K562 (cell line): ENCODE measurements at regions not wholly inside any gene's neighbourhood (a gene's known extent, or its start where the extent isn't known, plus 50 kb on each side); places are given as distances from the start of the nearest gene placed in this dataset.

Source experiments
- ATAC-seq: fragments of 200-7000 bp; cut with Tn5 transposase; 3 replicates; pipeline ENCODE4 v1.9.1; 2020; ENCODE audit warnings: moderate library complexity
- BruUV-seq: library from RNA; stranded (reverse); fragments of 400-500 nt; replicated peaks from 2 replicates; lab custom pipeline; 2021; lab: Mats Ljungman, UMichigan
- CTCF ChIA-PET: fragments of 300-600 bp; formaldehyde crosslinking; extraction: SDS; loops from one replicate; lab custom pipeline; 2021; ENCODE audit warnings: low intra/inter-chr PET ratio; lab: Yijun Ruan, JAX
- POLR2A ChIA-PET: fragments of 300-600, 350-650 bp; sonication (Branson Sonifier 250); formaldehyde crosslinking; extraction: SDS; loops from one replicate; lab custom pipeline; 2021; ENCODE audit warnings: antibody characterized with exemption, inconsistent platforms; lab: Yijun Ruan, JAX
- DNase-seq, 4 experiments: peaks; one replicate each; pipeline versions ENCODE4 v3.0.0 to v3.0.0-alpha.2; 2011 to 2018; ENCODE audit warnings: low spot score in 3 of 4, mixed read lengths in 3 of 4; ENCODE audit errors: extremely low read depth in 1 of 4
- FAIRE-seq: peaks from 2 replicates; lab custom pipeline; 2011; peaks lifted over from hg19 to GRCh38; lab: Jason Lieb, UNC
- H2AFZ ChIP-seq: 2 replicates; pipeline ENCODE4 v1.6.0; 2011; ENCODE audit warnings: low read depth, low read length, control low read depth, inconsistent platforms
- H3K27ac ChIP-seq: fragments of 200-600 bp; 3 replicates; pipeline ENCODE4 v1.8.0; 2011; ENCODE audit warnings: low read depth, mild to moderate bottlenecking, control low read depth, inconsistent platforms, low read length, moderate library complexity, mixed read lengths; ENCODE audit errors: extremely low read depth
- H3K27me3 ChIP-seq, 2 experiments: fragments of 300-600 bp in 1 of 2; 2 replicates in 1 of 2; 3 replicates in 1 of 2; pipeline versions ENCODE4 v1.6.0 to v1.8.0; 2011; ENCODE audit warnings: inconsistent platforms in 2 of 2, low read length in 2 of 2, mild to moderate bottlenecking in 1 of 2, mixed read lengths in 1 of 2, moderate library complexity in 1 of 2; ENCODE audit not compliant: control insufficient read depth in 2 of 2, insufficient read depth in 2 of 2
- H3K36me3 ChIP-seq: fragments of 300-600 bp; 3 replicates; pipeline ENCODE4 v1.8.0; 2011; ENCODE audit warnings: mild to moderate bottlenecking, low read length, inconsistent platforms; ENCODE audit not compliant: control insufficient read depth, insufficient read depth
- H3K4me1 ChIP-seq, 2 experiments: fragments of 200-600 bp in 1 of 2; replicated peaks in 1 of 2; 2 replicates in 1 of 2; 3 replicates in 1 of 2; pipeline versions ENCODE4 v1.5.1 to v1.8.0; 2011; ENCODE audit warnings: inconsistent platforms in 2 of 2, low read length in 2 of 2, mild to moderate bottlenecking in 1 of 2, mixed read lengths in 1 of 2, moderate library complexity in 1 of 2; ENCODE audit not compliant: control insufficient read depth in 2 of 2, insufficient read depth in 2 of 2
- H3K4me2 ChIP-seq: 2 replicates; pipeline ENCODE4 v1.6.1; 2011; ENCODE audit warnings: low read length, control low read depth, inconsistent platforms, mixed read lengths; ENCODE audit not compliant: insufficient read depth
- H3K4me3 ChIP-seq: fragments of 200-600 bp; sonication (generic), shearing (Covaris generic); 2 replicates; pipeline ENCODE4 v1.5.1; 2016; ENCODE audit warnings: control low read depth, inconsistent platforms
- H3K79me2 ChIP-seq: fragments of 200-600 bp; 3 replicates; pipeline ENCODE4 v1.8.0; 2011; ENCODE audit warnings: low read length, inconsistent platforms; ENCODE audit not compliant: control insufficient read depth, insufficient read depth
- H3K9ac ChIP-seq, 2 experiments: 2 replicates each; pipeline versions ENCODE4 v1.6.0 to v1.6.1; 2011; ENCODE audit warnings: low read depth in 2 of 2, low read length in 2 of 2, control low read depth in 1 of 2, inconsistent platforms in 1 of 2, mild to moderate bottlenecking in 1 of 2, mixed read lengths in 1 of 2; ENCODE audit not compliant: insufficient read depth in 1 of 2
- H3K9me1 ChIP-seq: one replicate; pipeline ENCODE4 v1.6.0; 2011; ENCODE audit warnings: inconsistent platforms, mild to moderate bottlenecking, low read length, moderate library complexity; ENCODE audit not compliant: control insufficient read depth, insufficient read depth
- H3K9me3 ChIP-seq: replicated peaks from 2 replicates; pipeline ENCODE4 v1.5.1; 2011; ENCODE audit warnings: low read depth, low read length, inconsistent platforms; ENCODE audit not compliant: control insufficient read depth, insufficient read depth
- H4K20me1 ChIP-seq: replicated peaks from 2 replicates; pipeline ENCODE4 v1.6.1; 2011; ENCODE audit warnings: low read length, inconsistent platforms, mixed read lengths; ENCODE audit not compliant: control insufficient read depth, insufficient read depth
- ELK3 ChIP-seq: fragments of 450-650 bp; formaldehyde crosslinking; IDR thresholded peaks from 2 replicates; pipeline ENCODE4 v1.4.0; 2020; ENCODE audit warnings: mild to moderate bottlenecking
- FOSL1 ChIP-seq: fragments of 200-800 bp; sonication (Bioruptor generic); conservative IDR thresholded peaks from 2 replicates; pipeline ENCODE4 v1.6.1; 2016; ENCODE audit warnings: missing genetic modification characterization, missing compliant biosample characterization
- HNRNPK ChIP-seq: fragments of 200-400 bp; formaldehyde crosslinking; IDR thresholded peaks from one replicate; pipeline ENCODE4 v1.6.1; 2018; ENCODE audit warnings: mild to moderate bottlenecking, low read depth, low read length; ENCODE audit not compliant: poor library complexity, severe bottlenecking
- PHF20 ChIP-seq: fragments of 450-650 bp; IDR thresholded peaks from 2 replicates; pipeline ENCODE4 v1.6.1; 2018; ENCODE audit not compliant: partially characterized antibody
- PURB ChIP-seq: sonication (generic); formaldehyde crosslinking; IDR thresholded peaks from 2 replicates; pipeline ENCODE4 v1.9.0; 2021; ENCODE audit warnings: low read depth, mild to moderate bottlenecking, missing genetic modification reagents
- SMAD2 ChIP-seq: fragments of 150-350 bp; IDR thresholded peaks from 2 replicates; pipeline ENCODE4 v1.6.1; 2014; ENCODE audit warnings: low read depth, mild to moderate bottlenecking, low read length
- SMARCB1 ChIP-seq: IDR thresholded peaks from 2 replicates; pipeline ENCODE4 v1.6.1; 2011; ENCODE audit warnings: improper control_type of control experiment, low read depth; ENCODE audit not compliant: insufficient read length
- SRSF1 ChIP-seq: fragments of 200-400 bp; formaldehyde crosslinking; IDR thresholded peaks from 2 replicates; pipeline ENCODE4 v1.6.1; 2017; ENCODE audit warnings: mild to moderate bottlenecking, low read depth, low read length, moderate library complexity
- TEAD2 ChIP-seq: fragments of 450-650 bp; IDR thresholded peaks from 2 replicates; pipeline ENCODE4 v1.6.1; 2016; ENCODE audit warnings: missing genetic modification characterization, control low read depth, missing compliant biosample characterization
- ZNF133 ChIP-seq: fragments of 250-450 bp; sonication (Bioruptor Pico); IDR thresholded peaks from 2 replicates; pipeline ENCODE4 v1.4.0; 2020; ENCODE audit warnings: mild to moderate bottlenecking
- ZNF696 ChIP-seq: fragments of 250-450 bp; sonication (Bioruptor Pico); conservative IDR thresholded peaks from 2 replicates; pipeline ENCODE4 v1.4.0; 2020; ENCODE audit warnings: mild to moderate bottlenecking, moderate library complexity
- WGBS: fragments of 100-300 bp; shearing (Covaris generic); methylation state at CpG from one replicate; pipeline ENCODE4 v1.1.6; 2016; ENCODE audit warnings: low coverage, mixed read lengths; ENCODE audit not compliant: insufficient coverage; ENCODE audit errors: missing lambda C conversion rate; 5-methylcytosine and 5-hydroxymethylcytosine counted together
- in situ Hi-C: fragments of 300-500 bp; cut with MboI; formaldehyde crosslinking; loops from 4 replicates; pipeline ENCODE4 v1.15.0; 2018; ENCODE audit warnings: inconsistent platforms, mixed read lengths
- intact Hi-C: fragments of 100-400 bp; cut with micrococcal nuclease; formaldehyde crosslinking; loops from 2 replicates; pipeline ENCODE4 v1.14.2; 2022

- 3% methylated on average over 5 of the region's 5 CpGs for whole genome bisulfite sequencing
- intact Hi-C loops (no loop called here), in situ Hi-C loops (no loop called here)
- no peaks in the 10 kb centered on the region for H3K9me1 ChIP-seq
- H3K36me3 ChIP-seq = no peaks in the 10 kb centered on the region
- H3K4me2 ChIP-seq = no peak overlapping the region
- no TSS peak for BruUV-seq
- no peaks in the 10 kb centered on the region for H4K20me1 ChIP-seq
- ATAC-seq (no peak), DNase-seq (no peak), FAIRE-seq (no peak)
- no peaks in the 10 kb centered on the region for H3K79me2 ChIP-seq
- no peak overlapping the region for H3K27ac ChIP-seq
- TF ChIP-seq FOSL1 (tag) (no peak), HNRNPK (no peak), TEAD2 (no peak), ZNF133 (no peak), SMAD2 (no peak), ELK3 (CRISPR knock-in tag) (no peak), SMARCB1 (no peak), ZNF696 (CRISPR knock-in tag) (no peak), PURB (CRISPR knock-in tag) (no peak), SRSF1 (no peak), PHF20 (no peak)
- no peak overlapping the region for H2AFZ ChIP-seq
- peaks cover 0 to 3% of the 10 kb centered on the region in 2 experiments; a peak in 3 of 5 replicates for H3K27me3 ChIP-seq
- POLR2A ChIA-PET = interaction anchor here (0.8 kb wide), 1 partner anchor 10 kb away, joined by 3 read pairs; no protein-coding TSS in a partner anchor
- H3K9ac ChIP-seq = no peak overlapping the region
- no peaks in the 10 kb centered on the region for H3K4me1 ChIP-seq
- CTCF ChIA-PET = no interaction called here
- no peak overlapping the region for H3K4me3 ChIP-seq
- no peaks in the 10 kb centered on the region for H3K9me3 ChIP-seq
Observed at GRCh38 chr13:73142071-73142470, 83.3 kb downstream of the KLF5 start.
